ENCODE measurements at regions not wholly inside any gene's neighbourhood (a gene's known extent, or its start where the extent isn't known, plus 50 kb on each side); places are given as distances from the start of the nearest gene placed in this dataset.
A peak's percentile ranks its signal among the peaks of the same experiment; 100 is the strongest.
"Not testable (repeated sequence)": the region's sequence is repeated elsewhere in the genome, so short reads cannot be mapped to it uniquely, and the experiment has no call there.

DNA sequence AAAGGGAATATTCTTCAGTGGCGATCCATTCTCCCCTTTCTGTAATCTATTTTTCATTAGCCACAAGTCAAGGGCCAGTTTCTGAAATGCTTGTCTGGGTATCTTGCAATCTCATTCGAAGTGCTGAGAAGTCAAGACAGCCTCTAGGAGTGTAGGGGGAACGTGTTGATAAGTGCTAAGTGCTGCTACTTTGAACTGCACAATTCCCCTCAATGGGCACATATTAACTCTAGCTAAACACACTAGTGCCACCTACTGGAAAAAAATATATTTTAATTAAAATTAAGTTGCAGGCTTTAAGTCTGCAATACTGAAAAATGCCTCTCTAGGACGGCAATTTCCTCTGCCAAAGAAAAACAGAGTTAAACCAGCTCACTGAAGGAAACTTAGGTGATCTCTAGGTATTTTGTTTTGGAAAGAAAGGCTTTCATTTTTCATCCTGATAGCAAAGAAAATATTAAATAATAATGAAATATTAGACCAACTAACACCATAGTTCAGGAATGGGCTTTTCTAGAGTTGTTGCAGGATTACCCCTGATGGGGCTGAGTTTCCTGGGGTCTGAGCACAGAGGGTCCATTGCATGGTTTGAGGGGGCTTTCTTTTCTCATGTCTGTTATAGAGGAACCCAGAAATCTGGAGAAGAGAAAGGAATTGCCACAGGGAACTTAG lies 181.9 kb upstream of the KBTBD8 start:
- DNase-seq, result peak; percentile 47

GRCh38 chr3:66817951-66818557 lies 180.1 kb upstream of the KBTBD8 start:
- no peak for DNase-seq

GRCh38 chr3:66819993-66820501 lies 178.1 kb upstream of the KBTBD8 start:
- DNase-seq, result no peak

- peak; percentile 47 for DNase-seq
These were observed 175.7 kb upstream of the KBTBD8 start for GRCh38 chr3:66822186-66823008.

- DNase-seq, result no peak
These were observed 175.1 kb upstream of the KBTBD8 start for GRCh38 chr3:66823009-66823397.

DNA sequence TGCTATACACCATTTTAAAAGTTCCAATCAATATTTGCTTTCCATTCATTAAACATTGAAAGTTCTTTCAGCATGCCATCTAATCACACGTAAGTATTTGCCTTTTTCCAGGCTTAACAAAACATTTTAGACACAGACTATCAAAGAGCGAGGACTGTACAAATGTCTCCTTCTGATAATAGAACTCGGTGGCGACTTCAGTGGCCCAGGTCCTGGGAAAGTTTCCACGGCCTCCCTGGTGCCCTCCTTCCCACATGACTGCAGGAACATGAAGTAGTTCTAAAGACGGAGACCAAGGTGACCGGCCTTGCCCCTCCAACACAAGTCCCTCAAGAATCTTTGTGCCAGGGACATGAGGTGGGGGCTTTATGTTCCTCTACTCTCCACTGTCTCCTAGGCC lies 174.6 kb upstream of the KBTBD8 start:
- DNase-seq, result no peak

- no peak for DNase-seq
These were observed 172.7 kb upstream of the KBTBD8 start for GRCh38 chr3:66825375-66825774.

- DNase-seq, result no peak
These were observed 170.4 kb upstream of the KBTBD8 start for GRCh38 chr3:66827726-66828125.

DNA sequence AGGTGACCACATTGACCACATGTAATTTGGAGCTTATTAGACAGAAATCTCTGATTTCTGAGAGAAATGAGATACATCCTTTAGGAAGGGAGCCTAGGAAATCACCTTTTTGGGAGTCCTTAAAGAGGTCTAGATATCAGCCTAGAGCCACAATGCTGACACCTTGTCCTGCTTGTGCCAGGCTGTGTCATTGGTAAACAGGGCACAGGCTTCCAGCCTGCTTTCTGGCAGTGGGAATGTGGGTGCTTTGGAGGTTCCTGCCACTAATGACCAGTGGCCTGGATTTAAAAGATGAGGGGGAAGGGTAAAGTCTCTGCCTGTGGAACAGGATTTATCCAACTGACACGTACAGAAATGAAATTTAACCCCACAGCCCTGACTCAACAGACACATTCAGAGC lies 169.8 kb upstream of the KBTBD8 start:
- DNase-seq, result no peak

DNA sequence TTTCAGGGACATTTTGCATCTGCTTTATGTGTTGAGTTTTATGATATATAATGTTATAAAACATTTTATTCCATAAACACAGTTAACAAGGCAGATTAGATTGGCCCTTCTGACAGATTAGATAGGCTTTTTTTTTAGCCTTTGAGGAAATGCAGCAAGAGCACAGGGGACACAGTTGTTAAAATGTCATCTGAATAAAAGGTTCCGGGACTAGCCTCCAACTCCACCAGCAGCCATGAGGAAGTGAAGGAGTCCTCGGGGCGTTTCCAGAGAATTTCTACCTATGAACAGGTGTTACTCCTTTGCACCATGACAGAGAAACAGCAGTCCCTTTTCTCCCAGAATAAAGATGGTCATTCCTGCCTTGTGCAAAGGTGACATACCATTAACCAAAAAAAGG lies 167.8 kb upstream of the KBTBD8 start:
- DNase-seq, result no peak

- no peak for DNase-seq
These were observed 166.2 kb upstream of the KBTBD8 start for GRCh38 chr3:66831931-66832330.

DNA sequence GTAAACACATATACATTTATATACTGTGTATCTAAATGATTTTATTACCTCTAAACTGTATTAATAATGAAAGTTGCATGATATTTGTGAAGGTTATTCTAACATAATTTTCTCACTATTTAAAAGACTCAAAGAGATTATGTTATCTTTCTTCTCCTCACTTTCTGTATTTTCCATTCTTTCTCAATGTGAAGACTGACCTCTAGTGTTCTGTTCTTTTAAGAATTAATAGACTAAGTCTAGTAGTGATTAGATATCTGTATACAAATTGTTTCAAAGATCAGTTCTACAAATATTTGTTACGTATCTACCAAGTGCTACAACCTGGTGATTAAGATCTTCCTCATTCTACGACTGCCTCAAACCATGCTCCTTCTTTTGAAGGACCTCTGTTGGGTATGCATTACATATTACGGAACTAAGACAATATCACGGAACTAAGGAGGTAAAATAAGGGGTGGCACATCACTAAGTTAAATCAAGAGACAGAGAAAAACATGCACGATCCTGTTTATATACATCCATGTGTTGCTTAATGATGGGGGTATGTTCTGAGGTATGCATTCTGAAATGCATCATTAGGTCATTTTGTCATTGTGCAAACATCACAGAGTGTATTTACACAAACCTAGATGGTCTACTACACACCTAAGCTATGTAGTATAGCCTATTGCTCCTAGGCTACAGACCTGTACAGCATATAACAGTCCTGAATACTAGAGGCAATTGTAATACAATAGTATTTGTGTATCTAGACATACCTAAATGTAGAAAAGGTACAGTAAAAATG lies 161.5 kb upstream of the KBTBD8 start:
- DNase-seq, result no peak

DNA sequence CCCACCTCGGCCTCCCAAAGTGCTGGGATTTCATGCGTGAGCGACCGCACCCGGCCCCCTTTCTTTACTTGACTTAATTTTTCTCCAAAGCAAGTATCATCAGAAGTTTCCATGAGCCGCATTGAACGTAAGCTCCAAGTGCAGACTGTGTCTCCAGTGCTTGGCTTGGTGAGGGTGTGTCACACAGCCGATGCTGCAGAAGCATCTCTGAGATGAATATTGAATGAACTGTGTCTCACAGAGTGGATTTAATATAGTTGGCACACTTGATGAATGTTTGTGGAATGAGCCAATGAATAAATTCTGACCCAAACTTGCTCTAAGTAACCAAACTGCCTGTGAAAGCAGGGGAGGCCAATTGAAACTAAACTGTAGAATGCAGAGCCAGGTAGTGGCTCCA lies 159.4 kb upstream of the KBTBD8 start:
- no peak for DNase-seq

GRCh38 chr3:66839508-66839907 lies 158.6 kb upstream of the KBTBD8 start:
- DNase-seq, result peak; percentile 1

DNA sequence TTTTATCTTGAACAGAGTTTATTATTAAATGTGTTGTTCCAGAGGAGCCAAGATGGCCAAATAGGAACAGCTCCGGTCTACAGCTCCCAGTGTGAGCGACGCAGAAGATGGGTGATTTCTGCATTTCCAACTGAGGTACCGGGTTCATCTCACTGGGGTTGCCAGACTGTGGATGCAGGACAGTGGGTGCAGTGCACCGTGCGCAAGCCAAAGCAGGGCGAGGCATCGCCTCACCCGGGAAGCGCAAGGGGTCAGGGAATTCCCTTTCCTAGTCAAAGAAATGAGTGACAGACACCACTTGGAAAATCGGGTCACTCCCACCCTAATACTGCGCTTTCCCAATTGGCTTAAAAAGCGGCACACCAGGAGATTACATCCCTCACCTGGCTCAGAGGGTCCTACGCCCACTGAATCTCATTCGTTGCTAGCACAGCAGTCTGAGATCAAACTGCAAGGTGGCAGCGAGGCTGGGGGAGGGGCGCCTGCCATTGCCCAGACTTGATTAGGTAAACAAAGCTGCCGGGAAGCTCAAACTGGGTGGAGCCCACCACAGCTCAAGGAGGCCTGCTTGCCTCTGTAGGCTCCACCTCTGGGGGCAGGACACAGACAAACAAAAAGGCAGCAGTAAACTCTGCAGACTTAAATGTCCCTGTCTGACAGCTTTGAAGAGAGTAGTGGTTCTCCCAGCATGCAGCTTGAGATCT lies 155.2 kb upstream of the KBTBD8 start:
- DNase-seq, result not testable (repeated sequence)

DNA sequence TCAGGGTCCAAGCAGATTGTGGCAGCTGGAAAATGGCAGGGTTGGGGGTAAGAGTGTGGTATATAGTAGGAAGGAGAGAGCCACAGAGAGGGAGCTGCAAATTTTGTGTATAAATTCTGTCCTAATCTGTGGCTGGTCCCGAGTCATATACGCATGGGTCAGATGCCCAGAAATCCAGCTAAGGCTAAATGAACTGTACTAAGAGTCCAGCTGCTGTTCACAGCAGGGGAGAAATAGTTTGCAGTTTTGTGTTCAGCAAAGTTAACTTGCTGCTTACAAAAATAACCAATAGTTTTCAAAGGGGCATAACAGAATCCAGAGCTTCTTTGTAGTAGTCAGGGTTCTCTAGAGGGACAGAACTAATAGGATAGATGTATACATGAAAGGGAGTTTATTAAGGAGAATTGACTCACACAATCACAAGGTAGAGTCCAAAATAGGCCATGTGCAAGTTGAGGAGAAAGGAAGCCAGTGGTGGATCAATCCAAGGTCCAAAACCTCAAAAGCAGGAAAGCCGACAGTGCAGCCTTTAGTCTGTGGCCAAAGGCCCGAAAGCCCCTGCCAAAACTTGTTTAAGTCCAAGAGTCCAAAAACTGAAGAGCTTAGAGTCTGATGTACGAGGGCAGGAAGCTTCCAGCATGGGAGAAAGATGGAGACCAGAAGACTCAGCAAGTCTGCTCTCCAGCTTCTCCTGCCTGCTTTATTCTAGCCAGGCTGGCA lies 146.1 kb upstream of the KBTBD8 start:
- DNase-seq, result no peak

DNA sequence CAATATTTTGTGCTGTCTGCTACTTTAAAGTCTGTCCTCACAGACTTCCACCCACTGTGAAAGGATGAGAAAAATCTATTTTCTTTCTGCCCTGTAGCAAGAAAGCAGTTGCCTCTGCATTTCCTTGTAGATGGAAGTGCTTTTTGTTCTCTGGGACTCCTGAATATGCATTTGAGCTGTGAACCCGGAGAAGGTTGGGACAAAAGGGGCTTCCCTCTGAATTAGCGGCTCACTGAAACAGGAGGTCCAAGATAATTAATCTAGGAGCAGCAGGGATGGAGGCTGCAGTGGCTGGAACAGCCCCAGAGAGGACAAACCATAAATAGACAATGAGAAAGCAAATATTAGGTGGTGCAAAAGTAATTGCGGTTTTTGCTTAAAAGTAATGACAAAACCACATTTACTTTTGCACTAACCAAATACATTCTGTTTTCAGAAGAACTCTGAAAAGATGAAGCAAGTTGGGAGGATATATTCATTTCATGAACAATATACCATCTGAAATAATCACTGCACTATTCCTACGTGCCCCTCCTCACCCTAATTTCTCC lies 143.4 kb upstream of the KBTBD8 start:
- no peak for DNase-seq

GRCh38 chr3:66856533-66856932 lies 141.6 kb upstream of the KBTBD8 start:
- no peak for DNase-seq

- no peak for DNase-seq
These were observed 139.3 kb upstream of the KBTBD8 start for GRCh38 chr3:66858656-66859381.

- DNase-seq, result no peak
These were observed 137.3 kb upstream of the KBTBD8 start for GRCh38 chr3:66860771-66861170.
